ENCODE measurements at regions not wholly inside any gene's neighbourhood (a gene's known extent, or its start where the extent isn't known, plus 50 kb on each side); places are given as distances from the start of the nearest gene placed in this dataset.

DNA sequence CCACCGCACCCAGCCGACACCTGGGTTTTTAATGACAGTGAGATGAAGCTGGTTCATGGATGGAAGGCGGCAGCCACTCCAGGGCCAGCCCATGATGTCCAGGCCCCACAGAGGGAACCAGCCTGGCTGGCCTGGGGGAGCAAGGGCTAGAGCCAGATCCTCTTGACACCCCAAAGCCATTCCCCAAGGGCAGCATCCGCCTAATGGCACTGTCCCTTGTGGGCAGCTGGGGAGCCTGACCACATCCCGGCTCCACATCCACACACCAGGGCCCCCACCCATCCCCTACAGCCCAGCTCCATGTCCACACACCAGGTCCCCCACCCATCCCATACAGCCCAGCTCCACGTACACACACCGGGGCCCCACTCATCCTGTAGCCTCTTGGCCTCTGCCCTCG, 53.3 kb upstream of the ACSF3 start:
- no peak overlapping the region for H3K4me3 ChIP-seq (ENCODE audit: low read depth, low read length)
- DNase-seq (ENCODE audit: low read depth), result no peak
- TF ChIP-seq, protein P1, sequence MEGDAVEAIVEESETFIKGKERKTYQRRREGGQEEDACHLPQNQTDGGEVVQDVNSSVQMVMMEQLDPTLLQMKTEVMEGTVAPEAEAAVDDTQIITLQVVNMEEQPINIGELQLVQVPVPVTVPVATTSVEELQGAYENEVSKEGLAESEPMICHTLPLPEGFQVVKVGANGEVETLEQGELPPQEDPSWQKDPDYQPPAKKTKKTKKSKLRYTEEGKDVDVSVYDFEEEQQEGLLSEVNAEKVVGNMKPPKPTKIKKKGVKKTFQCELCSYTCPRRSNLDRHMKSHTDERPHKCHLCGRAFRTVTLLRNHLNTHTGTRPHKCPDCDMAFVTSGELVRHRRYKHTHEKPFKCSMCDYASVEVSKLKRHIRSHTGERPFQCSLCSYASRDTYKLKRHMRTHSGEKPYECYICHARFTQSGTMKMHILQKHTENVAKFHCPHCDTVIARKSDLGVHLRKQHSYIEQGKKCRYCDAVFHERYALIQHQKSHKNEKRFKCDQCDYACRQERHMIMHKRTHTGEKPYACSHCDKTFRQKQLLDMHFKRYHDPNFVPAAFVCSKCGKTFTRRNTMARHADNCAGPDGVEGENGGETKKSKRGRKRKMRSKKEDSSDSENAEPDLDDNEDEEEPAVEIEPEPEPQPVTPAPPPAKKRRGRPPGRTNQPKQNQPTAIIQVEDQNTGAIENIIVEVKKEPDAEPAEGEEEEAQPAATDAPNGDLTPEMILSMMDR (IDR thresholded peaks at IDR 0.05; ENCODE audit: low read depth, low read length, missing control alignments), result no peak

DNA sequence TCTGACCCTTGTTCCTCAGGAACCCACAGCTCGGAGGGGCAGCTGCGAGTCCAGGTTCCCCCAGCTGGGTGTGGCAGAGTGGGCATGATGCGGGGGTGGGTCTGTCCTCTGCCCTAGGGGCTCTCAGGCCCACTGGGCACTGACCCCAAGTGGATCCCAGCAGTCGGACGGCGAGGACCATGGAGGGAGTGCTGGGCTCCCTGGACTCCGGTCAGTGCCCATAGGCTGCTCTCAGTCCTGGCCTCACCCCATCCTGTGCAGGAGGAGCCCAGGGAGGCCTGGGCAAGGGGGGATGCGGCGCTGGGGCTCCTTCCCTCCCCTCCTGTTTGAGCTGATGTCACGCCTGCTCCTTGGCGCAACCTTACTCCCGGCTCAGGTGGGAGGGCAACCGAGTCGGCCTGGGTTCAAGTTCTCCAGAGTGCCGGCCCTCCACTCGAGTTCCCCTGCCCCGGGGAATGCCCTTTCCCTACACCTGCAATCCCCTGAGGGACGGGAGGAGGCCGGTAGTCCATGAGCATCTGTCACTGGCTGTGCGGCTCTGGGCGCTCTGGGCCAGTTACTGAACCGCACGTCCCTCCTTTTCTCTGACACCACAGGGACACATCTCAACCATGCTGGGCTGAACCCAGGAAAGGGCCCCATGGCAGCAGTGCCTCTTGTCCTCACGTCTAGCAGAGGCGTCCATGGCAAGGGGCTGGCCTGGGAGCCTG, 52.6 kb upstream of the ACSF3 start:
- TF ChIP-seq, protein P1 (IDR thresholded peaks at IDR 0.05; ENCODE audit: low read depth, low read length, missing control alignments), result no peak
- no peak overlapping the region for H3K4me3 ChIP-seq (ENCODE audit: low read depth, low read length)
- DNase-seq (ENCODE audit: low read depth), result no peak

DNA sequence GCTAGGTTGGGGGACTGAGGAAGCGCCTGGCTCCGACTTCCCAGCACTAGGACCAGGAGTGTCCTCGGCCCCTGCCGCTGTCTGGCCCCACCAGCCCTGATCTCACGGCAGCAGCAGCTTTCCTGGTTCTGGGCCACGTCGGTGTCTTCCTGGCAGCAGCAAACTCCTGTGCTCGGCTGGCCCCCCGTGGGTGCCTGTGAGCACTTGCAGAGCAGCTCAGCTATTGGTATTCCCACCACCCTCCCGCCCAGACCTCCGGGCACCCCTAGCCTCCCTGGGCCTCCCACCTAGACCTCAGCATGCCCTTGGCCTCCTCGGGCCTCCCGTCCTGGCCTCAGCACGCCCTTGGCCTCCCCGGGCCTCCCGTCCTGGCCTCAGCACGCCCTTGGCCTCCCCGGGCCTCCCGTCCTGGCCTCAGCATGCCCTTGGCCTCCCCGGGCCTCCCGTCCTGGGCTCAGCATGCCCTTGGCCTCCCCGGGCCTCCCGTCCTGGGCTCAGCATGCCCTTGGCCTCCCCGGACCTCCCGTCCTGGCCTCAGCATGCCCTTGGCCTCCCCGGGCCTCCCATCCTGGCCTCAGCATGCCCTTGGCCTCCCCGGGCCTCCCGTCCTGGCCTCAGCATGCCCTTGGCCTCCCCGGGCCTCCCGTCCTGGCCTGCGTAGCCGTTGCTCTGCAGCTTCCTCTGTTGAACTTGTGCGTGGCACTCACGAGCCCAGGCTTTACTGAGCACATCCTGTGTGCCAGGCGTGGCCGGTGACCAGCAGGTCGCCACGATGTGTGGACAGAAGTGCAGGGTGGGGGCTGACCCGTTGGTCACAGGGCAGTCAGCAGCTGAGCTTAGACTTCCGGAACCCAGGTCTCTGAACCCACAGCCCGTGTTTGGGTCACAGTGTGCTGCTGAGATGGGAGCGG, 51.8 kb upstream of the ACSF3 start:
- H3K4me3 ChIP-seq (ENCODE audit: low read depth, low read length), result no peak overlapping the region
- TF ChIP-seq, protein P1 (IDR thresholded peaks at IDR 0.05; ENCODE audit: low read depth, low read length, missing control alignments), result no peak
- no peak for DNase-seq (ENCODE audit: low read depth)

DNA sequence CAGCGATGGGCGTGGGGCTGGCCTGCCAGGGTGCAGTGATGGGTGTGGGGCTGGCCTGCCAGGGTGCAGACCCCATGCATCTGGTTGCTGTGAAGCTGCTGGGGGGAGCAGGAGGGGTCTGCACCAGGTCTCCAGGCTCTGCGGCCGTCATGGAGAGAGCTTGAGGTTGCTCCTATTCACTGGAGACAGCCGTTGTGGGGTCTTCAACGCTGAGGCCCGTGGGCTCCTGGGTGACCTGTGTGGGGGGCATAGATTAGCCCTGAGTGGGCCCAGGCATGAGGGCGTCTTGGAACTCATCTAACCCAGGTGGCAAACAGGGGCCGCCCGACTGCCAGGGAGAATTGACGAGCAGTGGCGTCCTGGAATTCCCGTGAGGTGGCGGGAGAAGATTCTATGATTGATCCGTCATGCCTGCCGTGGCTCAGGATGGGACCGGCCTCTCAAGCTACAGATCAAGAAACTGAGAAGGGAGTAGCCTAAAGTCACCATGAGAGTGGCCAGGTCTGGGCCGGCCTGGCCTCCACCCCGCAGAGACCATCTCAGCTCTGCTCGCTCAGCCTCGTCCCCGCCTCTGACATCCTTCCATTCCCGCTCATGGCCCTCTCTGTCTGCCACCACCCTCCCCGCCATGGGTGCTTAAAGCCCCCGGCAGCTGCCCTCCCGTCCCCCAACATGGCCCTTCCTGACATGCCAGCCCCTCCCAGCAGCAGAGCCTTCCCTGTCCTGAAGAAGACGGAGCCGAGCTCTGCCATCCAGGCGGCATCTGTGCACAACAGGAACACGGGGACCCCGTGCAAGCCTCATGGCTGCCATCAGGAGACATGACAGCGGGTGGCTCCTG, 50.7 kb upstream of the ACSF3 start:
- DNase-seq (ENCODE audit: low read depth), result no peak
- TF ChIP-seq, protein P1 (IDR thresholded peaks at IDR 0.05; ENCODE audit: low read depth, low read length, missing control alignments), result no peak
- no peak overlapping the region for H3K4me3 ChIP-seq (ENCODE audit: low read depth, low read length)

DNA sequence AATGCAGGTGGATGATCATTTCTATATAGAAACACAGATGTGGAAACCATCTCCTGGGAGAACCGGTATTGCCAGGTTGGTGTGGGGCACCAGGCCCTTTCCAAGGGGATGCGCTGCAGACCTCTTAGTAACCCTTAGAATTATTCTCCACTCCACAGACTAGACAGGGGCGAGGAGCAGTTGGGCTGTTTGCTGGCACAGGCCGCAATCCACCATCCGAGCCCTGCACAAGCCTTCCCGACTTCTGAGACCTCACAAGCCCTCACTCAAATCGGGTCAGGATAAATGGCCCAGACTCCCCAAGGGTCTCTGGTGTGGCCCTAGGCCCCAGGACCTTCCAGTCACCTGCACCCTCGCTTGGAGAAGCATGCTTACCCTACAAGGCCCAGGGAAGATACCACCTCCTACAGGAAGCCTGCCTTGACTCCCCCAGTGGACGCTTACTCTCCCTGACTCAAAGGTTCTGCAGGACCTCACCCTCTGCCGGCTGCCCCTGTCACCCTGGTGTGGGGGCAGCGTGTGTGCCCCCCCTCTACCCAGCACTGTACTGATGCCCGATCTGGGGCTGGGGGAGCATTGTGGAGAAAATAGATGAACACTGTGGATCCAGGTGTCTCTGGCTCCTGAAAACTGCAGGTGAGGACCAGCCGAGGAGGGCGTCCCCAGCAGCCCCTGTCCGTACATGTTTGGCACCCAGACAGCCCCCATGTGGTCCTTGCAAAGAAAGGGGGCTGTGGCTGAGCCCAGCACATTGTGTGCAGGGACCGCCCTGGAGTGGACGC, 49.8 kb upstream of the ACSF3 start:
- no peak overlapping the region for H3K4me3 ChIP-seq (ENCODE audit: low read depth, low read length)
- no peak for DNase-seq (ENCODE audit: low read depth)
- TF ChIP-seq, protein P1 (IDR thresholded peaks at IDR 0.05; ENCODE audit: low read depth, low read length, missing control alignments), result no peak
